ENCODE measurements at regions not wholly inside any gene's neighbourhood (a gene's known extent, or its start where the extent isn't known, plus 50 kb on each side); places are given as distances from the start of the nearest gene placed in this dataset.
"Not testable (repeated sequence)": the region's sequence is repeated elsewhere in the genome, so short reads cannot be mapped to it uniquely, and the experiment has no call there.

- no peak for DNase-seq (ENCODE audit: low spot score)
Observed at GRCh38 chr5:104573949-104574709, 1011.5 kb upstream of the NUDT12 start.

GRCh38 chr5:104569621-104570020 is 1007.0 kb upstream of the NUDT12 start:
- DNase-seq (ENCODE audit: low spot score), result no peak

GRCh38 chr5:104564530-104564929 is 1001.9 kb upstream of the NUDT12 start:
- DNase-seq (ENCODE audit: low spot score), result no peak

- no peak for DNase-seq (ENCODE audit: low spot score)
Observed at GRCh38 chr5:104556957-104557356, 994.4 kb upstream of the NUDT12 start.

- DNase-seq (ENCODE audit: low spot score), result no peak
Observed at GRCh38 chr5:104551628-104552027, 989.0 kb upstream of the NUDT12 start.

- DNase-seq (ENCODE audit: low spot score), result not testable (repeated sequence)
Observed at GRCh38 chr5:104546871-104547270, 984.3 kb upstream of the NUDT12 start.

- no peak for DNase-seq (ENCODE audit: low spot score)
Observed at GRCh38 chr5:104541141-104541785, 978.7 kb upstream of the NUDT12 start.

- peak; percentile 22 for DNase-seq (ENCODE audit: low spot score)
Observed at GRCh38 chr5:104540448-104540847, 977.9 kb upstream of the NUDT12 start.

GRCh38 chr5:104539618-104540350 is 977.2 kb upstream of the NUDT12 start:
- DNase-seq (ENCODE audit: low spot score), result no peak

GRCh38 chr5:104538734-104539133 is 976.1 kb upstream of the NUDT12 start:
- DNase-seq (ENCODE audit: low spot score), result no peak

- no peak for DNase-seq (ENCODE audit: low spot score)
Observed at GRCh38 chr5:104533498-104533897, 970.9 kb upstream of the NUDT12 start.

GRCh38 chr5:104526866-104527265 is 964.3 kb upstream of the NUDT12 start:
- no peak for DNase-seq (ENCODE audit: low spot score)

GRCh38 chr5:104513640-104514072 is 951.1 kb upstream of the NUDT12 start:
- DNase-seq (ENCODE audit: low spot score), result no peak

- DNase-seq (ENCODE audit: low spot score), result peak; percentile 39
Observed at GRCh38 chr5:104513121-104513602, 950.6 kb upstream of the NUDT12 start.

GRCh38 chr5:104512063-104512825 is 949.7 kb upstream of the NUDT12 start:
- DNase-seq (ENCODE audit: low spot score), result no peak

- no peak for DNase-seq (ENCODE audit: low spot score)
Observed at GRCh38 chr5:104498281-104498680, 935.7 kb upstream of the NUDT12 start.

- no peak for DNase-seq (ENCODE audit: low spot score)
Observed at GRCh38 chr5:104494083-104494482, 931.5 kb upstream of the NUDT12 start.

- DNase-seq (ENCODE audit: low spot score), result no peak
Observed at GRCh38 chr5:104472811-104473210, 910.2 kb upstream of the NUDT12 start.

GRCh38 chr5:104456122-104456521 is 893.5 kb upstream of the NUDT12 start:
- no peak for DNase-seq (ENCODE audit: low spot score)

- DNase-seq (ENCODE audit: low spot score), result no peak
Observed at GRCh38 chr5:104452550-104452949, 890.0 kb upstream of the NUDT12 start.

GRCh38 chr5:104451911-104452310 is 889.3 kb upstream of the NUDT12 start:
- DNase-seq (ENCODE audit: low spot score), result not testable (repeated sequence)

- DNase-seq (ENCODE audit: low spot score), result no peak
Observed at GRCh38 chr5:104444656-104445055, 882.1 kb upstream of the NUDT12 start.
